HEK293 (cell line): ENCODE measurements at regions not wholly inside any gene's neighbourhood (a gene's known extent, or its start where the extent isn't known, plus 50 kb on each side); places are given as distances from the start of the nearest gene placed in this dataset.

Experiments
- CTCF ChIA-PET: fragments of 350-600 bp; formaldehyde crosslinking; extraction: SDS; loops from one replicate; lab custom pipeline; 2021; ENCODE audit warnings: antibody characterized with exemption; lab: Yijun Ruan, JAX
- POLR2A ChIA-PET: fragments of 300-600 bp; formaldehyde crosslinking; extraction: SDS; loops from one replicate; lab custom pipeline; 2020; ENCODE audit warnings: antibody characterized with exemption, inconsistent platforms; lab: Yijun Ruan, JAX
- H3K27ac ChIP-seq: fragments of 200-500 bp; sonication (Bioruptor generic); 2 replicates; pipeline ENCODE4 v1.5.1; 2014; ENCODE audit warnings: low read depth, low read length, control low read depth, inconsistent platforms; ENCODE audit errors: extremely low read depth
- H3K36me3 ChIP-seq, 2 experiments: fragments of 200-500 bp in 1 of 2; sonication (Bioruptor generic) in 1 of 2; 1 replicate in 1 of 2; 2 replicates in 1 of 2; pipeline ENCODE4 v1.5.1; 2014 to 2017; ENCODE audit warnings: inconsistent platforms in 2 of 2, low read length in 2 of 2; ENCODE audit not compliant: control insufficient read depth in 2 of 2, insufficient read depth in 1 of 2
- H3K4me1 ChIP-seq: fragments of 200-500 bp; sonication (Bioruptor generic); 2 replicates; pipeline ENCODE4 v1.5.1; 2014; ENCODE audit warnings: mild to moderate bottlenecking, low read length, inconsistent platforms; ENCODE audit not compliant: control insufficient read depth, insufficient read depth
- H3K4me3 ChIP-seq: 2 replicates; pipeline ENCODE4 v1.5.1; 2011; ENCODE audit warnings: low read depth, mild to moderate bottlenecking, control low read depth, low read length, moderate library complexity
- H3K9me3 ChIP-seq: fragments of 200-500 bp; sonication (Bioruptor generic); 2 replicates; pipeline ENCODE4 v1.5.1; 2014; ENCODE audit warnings: low read depth, low read length, inconsistent platforms; ENCODE audit not compliant: control insufficient read depth, insufficient read depth
- FEZF1 ChIP-seq: fragments of 450-650 bp; formaldehyde crosslinking; IDR thresholded peaks from 2 replicates; pipeline ENCODE4 v1.5.1; 2016; ENCODE audit warnings: missing biosample characterization, missing genetic modification characterization
- KLF16 ChIP-seq: fragments of 450-650 bp; formaldehyde crosslinking; IDR thresholded peaks from 2 replicates; pipeline ENCODE4 v1.5.1; 2017; ENCODE audit warnings: missing biosample characterization, missing genetic modification characterization
- PRDM1 ChIP-seq: fragments of 450-650 bp; formaldehyde crosslinking; IDR thresholded peaks from 2 replicates; pipeline ENCODE4; 2016; ENCODE audit warnings: missing biosample characterization, missing genetic modification characterization
- RBAK ChIP-seq: fragments of 450-650 bp; formaldehyde crosslinking; IDR thresholded peaks from 2 replicates; pipeline ENCODE4 v1.5.1; 2016; ENCODE audit warnings: missing biosample characterization, missing genetic modification characterization
- YY1 ChIP-seq: fragments of 450-650 bp; formaldehyde crosslinking; IDR thresholded peaks from 2 replicates; pipeline ENCODE4 v1.5.1; 2018; ENCODE audit warnings: missing biosample characterization, missing genetic modification characterization
- ZNF140 ChIP-seq: fragments of 450-650 bp; formaldehyde crosslinking; IDR thresholded peaks from 2 replicates; pipeline ENCODE4 v1.5.1; 2016; ENCODE audit warnings: missing biosample characterization, missing genetic modification characterization
- ZNF266 ChIP-seq: fragments of 450-650 bp; formaldehyde crosslinking; IDR thresholded peaks from 2 replicates; pipeline ENCODE4 v1.5.1; 2016; ENCODE audit warnings: missing biosample characterization, missing genetic modification characterization, low read depth
- ZNF354C ChIP-seq: fragments of 450-650 bp; formaldehyde crosslinking; IDR thresholded peaks from 2 replicates; pipeline ENCODE4 v1.5.1; 2016; ENCODE audit warnings: missing biosample characterization, missing genetic modification characterization, low read depth, borderline replicate concordance
- ZNF423 ChIP-seq: fragments of 450-650 bp; formaldehyde crosslinking; IDR thresholded peaks from 2 replicates; pipeline ENCODE4 v1.5.1; 2016; ENCODE audit warnings: missing biosample characterization, missing genetic modification characterization
- ZNF660 ChIP-seq: fragments of 450-650 bp; IDR thresholded peaks from 2 replicates; pipeline ENCODE4 v1.5.1; 2018; ENCODE audit warnings: missing biosample characterization, mild to moderate bottlenecking, missing genetic modification characterization
- ZNF701 ChIP-seq: fragments of 450-650 bp; formaldehyde crosslinking; IDR thresholded peaks from 2 replicates; pipeline ENCODE4 v1.5.1; 2016; ENCODE audit warnings: missing biosample characterization, missing genetic modification characterization
- ZNF776 ChIP-seq: fragments of 450-650 bp; formaldehyde crosslinking; IDR thresholded peaks from 2 replicates; pipeline ENCODE4 v1.5.0; 2017; ENCODE audit warnings: missing biosample characterization, missing genetic modification characterization, borderline replicate concordance
- TF ChIP-seq, protein P1 (sequence below): fragments of 450-650 bp; formaldehyde crosslinking; IDR thresholded peaks from 2 replicates; pipeline ENCODE4 v1.5.1; 2016; ENCODE audit warnings: missing biosample characterization, missing genetic modification characterization
- TF ChIP-seq, protein P2 (sequence below): fragments of 450-650 bp; formaldehyde crosslinking; IDR thresholded peaks from 2 replicates; pipeline ENCODE4 v1.5.1; 2016; ENCODE audit warnings: missing biosample characterization, missing genetic modification characterization
- TF ChIP-seq, protein P3 (sequence below): fragments of 450-650 bp; formaldehyde crosslinking; IDR thresholded peaks from 2 replicates; pipeline ENCODE4; 2016; ENCODE audit warnings: missing biosample characterization, missing genetic modification characterization
- TF ChIP-seq, protein P4 (sequence below): fragments of 450-650 bp; formaldehyde crosslinking; IDR thresholded peaks from 2 replicates; pipeline ENCODE4 v1.5.1; 2016; ENCODE audit warnings: missing biosample characterization, missing genetic modification characterization
- TF ChIP-seq, protein P5 (sequence below): fragments of 450-650 bp; formaldehyde crosslinking; IDR thresholded peaks from 2 replicates; pipeline ENCODE4 v1.5.1; 2016; ENCODE audit warnings: missing biosample characterization, missing genetic modification characterization, borderline replicate concordance
- TF ChIP-seq, protein P6 (sequence below): fragments of 450-650 bp; formaldehyde crosslinking; IDR thresholded peaks from 2 replicates; pipeline ENCODE4 v1.5.1; 2016; ENCODE audit warnings: missing biosample characterization, missing genetic modification characterization
- TF ChIP-seq, protein P7 (sequence below): fragments of 450-650 bp; formaldehyde crosslinking; optimal IDR thresholded peaks from 2 replicates; pipeline ENCODE3; 2016; ENCODE audit warnings: missing biosample characterization, mild to moderate bottlenecking, missing genetic modification characterization
- TF ChIP-seq, protein P8 (sequence below): fragments of 450-650 bp; formaldehyde crosslinking; IDR thresholded peaks from 2 replicates; pipeline ENCODE4 v1.5.1; 2016; ENCODE audit warnings: missing biosample characterization, missing genetic modification characterization

DNA sequence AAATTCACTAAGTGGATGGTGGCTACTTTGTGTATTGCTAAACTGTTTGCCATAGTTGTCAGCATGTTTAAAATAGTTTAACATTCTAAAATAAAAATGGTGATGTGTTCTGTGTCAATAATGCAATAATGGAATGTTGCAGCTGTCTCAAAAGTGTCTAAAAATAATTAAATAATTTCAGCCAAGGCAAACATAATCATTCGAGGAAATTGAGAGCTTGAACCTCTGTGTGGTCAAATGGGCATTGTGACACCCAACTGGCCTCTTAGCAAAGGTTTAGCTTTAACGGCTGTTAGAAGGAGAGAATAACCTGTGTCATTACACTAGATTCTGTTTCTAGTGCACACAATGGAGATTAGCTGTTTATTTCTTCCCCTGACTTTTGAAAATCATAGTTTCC lies 278.5 kb downstream of the TMEM167A start:
- H3K27ac ChIP-seq: no peak overlapping the region
- no peaks in the 10 kb centered on the region for H3K36me3 ChIP-seq
- H3K4me3 ChIP-seq: no peak overlapping the region
- CTCF ChIA-PET: interaction anchor here (0.7 kb wide), 2 partner anchors 9 to 490 kb away, joined by 3 to 4 read pairs; no protein-coding TSS in a partner anchor
- POLR2A ChIA-PET: no interaction called here
- no peak for TF ChIP-seq ZNF701
- TF ChIP-seq, protein P1, sequence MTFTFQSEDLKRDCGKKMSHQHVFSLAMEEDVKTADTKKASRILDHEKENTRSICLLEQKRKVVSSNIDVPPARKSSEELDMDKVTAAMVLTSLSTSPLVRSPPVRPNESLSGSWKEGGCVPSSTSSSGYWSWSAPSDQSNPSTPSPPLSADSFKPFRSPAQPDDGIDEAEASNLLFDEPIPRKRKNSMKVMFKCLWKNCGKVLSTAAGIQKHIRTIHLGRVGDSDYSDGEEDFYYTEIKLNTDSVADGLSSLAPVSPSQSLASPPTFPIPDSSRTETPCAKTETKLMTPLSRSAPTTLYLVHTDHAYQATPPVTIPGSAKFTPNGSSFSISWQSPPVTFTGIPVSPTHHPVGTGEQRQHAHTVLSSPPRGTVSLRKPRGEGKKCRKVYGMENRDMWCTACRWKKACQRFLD (tag by site-specific recombination): no peak
- no peak for TF ChIP-seq ZNF140 (tag by site-specific recombination)
- no peak for TF ChIP-seq YY1 (tag by site-specific recombination)
- TF ChIP-seq, protein P2, sequence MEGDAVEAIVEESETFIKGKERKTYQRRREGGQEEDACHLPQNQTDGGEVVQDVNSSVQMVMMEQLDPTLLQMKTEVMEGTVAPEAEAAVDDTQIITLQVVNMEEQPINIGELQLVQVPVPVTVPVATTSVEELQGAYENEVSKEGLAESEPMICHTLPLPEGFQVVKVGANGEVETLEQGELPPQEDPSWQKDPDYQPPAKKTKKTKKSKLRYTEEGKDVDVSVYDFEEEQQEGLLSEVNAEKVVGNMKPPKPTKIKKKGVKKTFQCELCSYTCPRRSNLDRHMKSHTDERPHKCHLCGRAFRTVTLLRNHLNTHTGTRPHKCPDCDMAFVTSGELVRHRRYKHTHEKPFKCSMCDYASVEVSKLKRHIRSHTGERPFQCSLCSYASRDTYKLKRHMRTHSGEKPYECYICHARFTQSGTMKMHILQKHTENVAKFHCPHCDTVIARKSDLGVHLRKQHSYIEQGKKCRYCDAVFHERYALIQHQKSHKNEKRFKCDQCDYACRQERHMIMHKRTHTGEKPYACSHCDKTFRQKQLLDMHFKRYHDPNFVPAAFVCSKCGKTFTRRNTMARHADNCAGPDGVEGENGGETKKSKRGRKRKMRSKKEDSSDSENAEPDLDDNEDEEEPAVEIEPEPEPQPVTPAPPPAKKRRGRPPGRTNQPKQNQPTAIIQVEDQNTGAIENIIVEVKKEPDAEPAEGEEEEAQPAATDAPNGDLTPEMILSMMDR (tag by site-specific recombination): no peak
- no peak for TF ChIP-seq ZNF776 (tag by site-specific recombination)
- no peak for TF ChIP-seq ZNF266 (tag by site-specific recombination)
- no peak for TF ChIP-seq ZNF423
- TF ChIP-seq, protein P3, sequence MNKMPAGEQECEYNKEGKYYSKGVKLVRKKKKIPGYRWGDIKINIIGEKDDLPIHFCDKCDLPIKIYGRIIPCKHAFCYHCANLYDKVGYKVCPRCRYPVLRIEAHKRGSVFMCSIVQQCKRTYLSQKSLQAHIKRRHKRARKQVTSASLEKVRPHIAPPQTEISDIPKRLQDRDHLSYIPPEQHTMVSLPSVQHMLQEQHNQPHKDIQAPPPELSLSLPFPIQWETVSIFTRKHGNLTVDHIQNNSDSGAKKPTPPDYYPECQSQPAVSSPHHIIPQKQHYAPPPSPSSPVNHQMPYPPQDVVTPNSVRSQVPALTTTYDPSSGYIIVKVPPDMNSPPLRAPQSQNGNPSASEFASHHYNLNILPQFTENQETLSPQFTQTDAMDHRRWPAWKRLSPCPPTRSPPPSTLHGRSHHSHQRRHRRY: no peak
- no peak for TF ChIP-seq ZNF660 (tag by site-specific recombination)
- TF ChIP-seq, protein P4, sequence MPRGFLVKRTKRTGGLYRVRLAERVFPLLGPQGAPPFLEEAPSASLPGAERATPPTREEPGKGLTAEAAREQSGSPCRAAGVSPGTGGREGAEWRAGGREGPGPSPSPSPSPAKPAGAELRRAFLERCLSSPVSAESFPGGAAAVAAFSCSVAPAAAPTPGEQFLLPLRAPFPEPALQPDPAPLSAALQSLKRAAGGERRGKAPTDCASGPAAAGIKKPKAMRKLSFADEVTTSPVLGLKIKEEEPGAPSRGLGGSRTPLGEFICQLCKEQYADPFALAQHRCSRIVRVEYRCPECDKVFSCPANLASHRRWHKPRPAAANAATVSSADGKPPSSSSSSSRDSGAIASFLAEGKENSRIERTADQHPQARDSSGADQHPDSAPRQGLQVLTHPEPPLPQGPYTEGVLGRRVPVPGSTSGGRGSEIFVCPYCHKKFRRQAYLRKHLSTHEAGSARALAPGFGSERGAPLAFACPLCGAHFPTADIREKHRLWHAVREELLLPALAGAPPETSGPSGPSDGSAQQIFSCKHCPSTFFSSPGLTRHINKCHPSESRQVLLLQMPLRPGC (tag by site-specific recombination): no peak
- TF ChIP-seq FEZF1 (tag by site-specific recombination): no peak
- no peak for TF ChIP-seq KLF16 (tag by site-specific recombination)
- no peak for TF ChIP-seq PRDM1 (tag by site-specific recombination)
- H3K4me1 ChIP-seq: no peaks in the 10 kb centered on the region
- no peaks in the 10 kb centered on the region for H3K9me3 ChIP-seq

GRCh38 chr5:82796643-82797416 lies 280.4 kb downstream of the TMEM167A start:
- no peak overlapping the region for H3K27ac ChIP-seq
- no peaks in the 10 kb centered on the region for H3K36me3 ChIP-seq
- POLR2A ChIA-PET: no interaction called here
- CTCF ChIA-PET: no interaction called here
- H3K4me1 ChIP-seq: no peaks in the 10 kb centered on the region
- no peak overlapping the region for H3K4me3 ChIP-seq
- H3K9me3 ChIP-seq: no peaks in the 10 kb centered on the region
- TF ChIP-seq, protein P5, sequence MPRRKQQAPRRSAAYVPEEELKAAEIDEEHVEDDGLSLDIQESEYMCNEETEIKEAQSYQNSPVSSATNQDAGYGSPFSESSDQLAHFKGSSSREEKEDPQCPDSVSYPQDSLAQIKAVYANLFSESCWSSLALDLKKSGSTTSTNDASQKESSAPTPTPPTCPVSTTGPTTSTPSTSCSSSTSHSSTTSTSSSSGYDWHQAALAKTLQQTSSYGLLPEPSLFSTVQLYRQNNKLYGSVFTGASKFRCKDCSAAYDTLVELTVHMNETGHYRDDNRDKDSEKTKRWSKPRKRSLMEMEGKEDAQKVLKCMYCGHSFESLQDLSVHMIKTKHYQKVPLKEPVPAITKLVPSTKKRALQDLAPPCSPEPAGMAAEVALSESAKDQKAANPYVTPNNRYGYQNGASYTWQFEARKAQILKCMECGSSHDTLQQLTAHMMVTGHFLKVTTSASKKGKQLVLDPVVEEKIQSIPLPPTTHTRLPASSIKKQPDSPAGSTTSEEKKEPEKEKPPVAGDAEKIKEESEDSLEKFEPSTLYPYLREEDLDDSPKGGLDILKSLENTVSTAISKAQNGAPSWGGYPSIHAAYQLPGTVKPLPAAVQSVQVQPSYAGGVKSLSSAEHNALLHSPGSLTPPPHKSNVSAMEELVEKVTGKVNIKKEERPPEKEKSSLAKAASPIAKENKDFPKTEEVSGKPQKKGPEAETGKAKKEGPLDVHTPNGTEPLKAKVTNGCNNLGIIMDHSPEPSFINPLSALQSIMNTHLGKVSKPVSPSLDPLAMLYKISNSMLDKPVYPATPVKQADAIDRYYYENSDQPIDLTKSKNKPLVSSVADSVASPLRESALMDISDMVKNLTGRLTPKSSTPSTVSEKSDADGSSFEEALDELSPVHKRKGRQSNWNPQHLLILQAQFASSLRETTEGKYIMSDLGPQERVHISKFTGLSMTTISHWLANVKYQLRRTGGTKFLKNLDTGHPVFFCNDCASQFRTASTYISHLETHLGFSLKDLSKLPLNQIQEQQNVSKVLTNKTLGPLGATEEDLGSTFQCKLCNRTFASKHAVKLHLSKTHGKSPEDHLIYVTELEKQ (tag by site-specific recombination): no peak
- no peak for TF ChIP-seq RBAK
- TF ChIP-seq ZNF660 (tag by site-specific recombination): no peak
- TF ChIP-seq, protein P6, sequence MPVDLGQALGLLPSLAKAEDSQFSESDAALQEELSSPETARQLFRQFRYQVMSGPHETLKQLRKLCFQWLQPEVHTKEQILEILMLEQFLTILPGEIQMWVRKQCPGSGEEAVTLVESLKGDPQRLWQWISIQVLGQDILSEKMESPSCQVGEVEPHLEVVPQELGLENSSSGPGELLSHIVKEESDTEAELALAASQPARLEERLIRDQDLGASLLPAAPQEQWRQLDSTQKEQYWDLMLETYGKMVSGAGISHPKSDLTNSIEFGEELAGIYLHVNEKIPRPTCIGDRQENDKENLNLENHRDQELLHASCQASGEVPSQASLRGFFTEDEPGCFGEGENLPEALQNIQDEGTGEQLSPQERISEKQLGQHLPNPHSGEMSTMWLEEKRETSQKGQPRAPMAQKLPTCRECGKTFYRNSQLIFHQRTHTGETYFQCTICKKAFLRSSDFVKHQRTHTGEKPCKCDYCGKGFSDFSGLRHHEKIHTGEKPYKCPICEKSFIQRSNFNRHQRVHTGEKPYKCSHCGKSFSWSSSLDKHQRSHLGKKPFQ (tag by site-specific recombination): no peak
- TF ChIP-seq, protein P7, sequence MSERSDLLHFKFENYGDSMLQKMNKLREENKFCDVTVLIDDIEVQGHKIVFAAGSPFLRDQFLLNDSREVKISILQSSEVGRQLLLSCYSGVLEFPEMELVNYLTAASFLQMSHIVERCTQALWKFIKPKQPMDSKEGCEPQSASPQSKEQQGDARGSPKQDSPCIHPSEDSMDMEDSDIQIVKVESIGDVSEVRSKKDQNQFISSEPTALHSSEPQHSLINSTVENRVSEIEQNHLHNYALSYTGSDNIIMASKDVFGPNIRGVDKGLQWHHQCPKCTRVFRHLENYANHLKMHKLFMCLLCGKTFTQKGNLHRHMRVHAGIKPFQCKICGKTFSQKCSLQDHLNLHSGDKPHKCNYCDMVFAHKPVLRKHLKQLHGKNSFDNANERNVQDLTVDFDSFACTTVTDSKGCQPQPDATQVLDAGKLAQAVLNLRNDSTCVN (tag by site-specific recombination): no peak
- TF ChIP-seq ZNF354C (tag by site-specific recombination): no peak
- TF ChIP-seq, protein P8, sequence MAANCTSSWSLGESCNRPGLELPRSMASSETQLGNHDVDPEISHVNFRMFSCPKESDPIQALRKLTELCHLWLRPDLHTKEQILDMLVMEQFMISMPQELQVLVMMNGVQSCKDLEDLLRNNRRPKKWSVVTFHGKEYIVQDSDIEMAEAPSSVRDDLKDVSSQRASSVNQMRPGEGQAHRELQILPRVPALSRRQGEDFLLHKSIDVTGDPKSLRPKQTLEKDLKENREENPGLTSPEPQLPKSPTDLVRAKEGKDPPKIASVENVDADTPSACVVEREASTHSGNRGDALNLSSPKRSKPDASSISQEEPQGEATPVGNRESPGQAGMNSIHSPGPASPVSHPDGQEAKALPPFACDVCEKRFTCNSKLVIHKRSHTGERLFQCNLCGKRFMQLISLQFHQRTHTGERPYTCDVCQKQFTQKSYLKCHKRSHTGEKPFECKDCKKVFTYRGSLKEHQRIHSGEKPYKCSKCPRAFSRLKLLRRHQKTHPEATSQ: no peak
